NCI-H1417 (cell line): ENCODE measurements at regions not wholly inside any gene's neighbourhood (a gene's known extent, or its start where the extent isn't known, plus 50 kb on each side); places are given as distances from the start of the nearest gene placed in this dataset.
A peak's percentile ranks its signal among the peaks of the same experiment; 100 is the strongest.
"Not testable (repeated sequence)": the region's sequence is repeated elsewhere in the genome, so short reads cannot be mapped to it uniquely, and the experiment has no call there.

Experiments used
- DNase-seq, 3 experiments: peaks; one replicate each; lab custom pipeline; 2025; lab: John Stamatoyannopoulos, UW

GRCh38 chr4:184335520-184335919, 117.8 kb upstream of the ENPP6 start:
- DNase-seq = no peak

- DNase-seq = not testable (repeated sequence)
These were observed 115.8 kb upstream of the ENPP6 start for GRCh38 chr4:184333446-184333845.

GRCh38 chr4:184331268-184331995, 113.8 kb upstream of the ENPP6 start:
- peak; percentile 54 to 83 (median 72) for DNase-seq

- DNase-seq = not testable (repeated sequence)
These were observed 112.9 kb upstream of the ENPP6 start for GRCh38 chr4:184330517-184331094.

- no peak for DNase-seq
These were observed 112.2 kb upstream of the ENPP6 start for GRCh38 chr4:184329659-184330400.

GRCh38 chr4:184329235-184329634, 111.6 kb upstream of the ENPP6 start:
- no peak for DNase-seq

GRCh38 chr4:184328022-184328736, 110.5 kb upstream of the ENPP6 start:
- no peak for DNase-seq

- DNase-seq = no peak
These were observed 107.3 kb upstream of the ENPP6 start for GRCh38 chr4:184324939-184325477.

GRCh38 chr4:184322328-184323025, 104.8 kb upstream of the ENPP6 start:
- DNase-seq = no peak

GRCh38 chr4:184320631-184321030, 103.0 kb upstream of the ENPP6 start:
- DNase-seq = no peak

- no peak for DNase-seq
These were observed 101.2 kb upstream of the ENPP6 start for GRCh38 chr4:184318852-184319251.

GRCh38 chr4:184317234-184317918, 99.7 kb upstream of the ENPP6 start:
- DNase-seq = no peak

- no peak for DNase-seq
These were observed 99.1 kb upstream of the ENPP6 start for GRCh38 chr4:184316821-184317220.

- no peak for DNase-seq
These were observed 98.1 kb upstream of the ENPP6 start for GRCh38 chr4:184315675-184316359.

GRCh38 chr4:184313702-184314659, 96.3 kb upstream of the ENPP6 start:
- no peak for DNase-seq

- DNase-seq = no peak
These were observed 95.4 kb upstream of the ENPP6 start for GRCh38 chr4:184313058-184313581.

- no peak for DNase-seq
These were observed 94.5 kb upstream of the ENPP6 start for GRCh38 chr4:184312126-184312525.

GRCh38 chr4:184310881-184311709, 93.4 kb upstream of the ENPP6 start:
- no peak for DNase-seq
